ENCODE measurements at regions not wholly inside any gene's neighbourhood (a gene's known extent, or its start where the extent isn't known, plus 50 kb on each side); places are given as distances from the start of the nearest gene placed in this dataset.

GRCh38 chr17:68706356-68706920 lies 105.3 kb upstream of the FAM20A start:
- in situ Hi-C loops (cut with MboI; ENCODE audit: low sequenced_read_pairs) = no loop called here

GRCh38 chr17:68705714-68706076 lies 104.5 kb upstream of the FAM20A start:
- in situ Hi-C loops (cut with MboI; ENCODE audit: low sequenced_read_pairs) = no loop called here

GRCh38 chr17:68704871-68705713 lies 103.9 kb upstream of the FAM20A start:
- in situ Hi-C loops (cut with MboI; ENCODE audit: low sequenced_read_pairs) = no loop called here

- in situ Hi-C loops (cut with MboI; ENCODE audit: low sequenced_read_pairs) = no loop called here
Measured at GRCh38 chr17:68701046-68701445, 99.9 kb upstream of the FAM20A start.

- in situ Hi-C loops (cut with MboI; ENCODE audit: low sequenced_read_pairs) = no loop called here
Measured at GRCh38 chr17:68700421-68700820, 99.3 kb upstream of the FAM20A start.

GRCh38 chr17:68699936-68700335 lies 98.8 kb upstream of the FAM20A start:
- in situ Hi-C loops (cut with MboI; ENCODE audit: low sequenced_read_pairs) = no loop called here

GRCh38 chr17:68698746-68699145 lies 97.6 kb upstream of the FAM20A start:
- in situ Hi-C loops (cut with MboI; ENCODE audit: low sequenced_read_pairs) = no loop called here

GRCh38 chr17:68697850-68698361 lies 96.7 kb upstream of the FAM20A start:
- in situ Hi-C loops (cut with MboI; ENCODE audit: low sequenced_read_pairs) = no loop called here

GRCh38 chr17:68695659-68696058 lies 94.5 kb upstream of the FAM20A start:
- in situ Hi-C loops (cut with MboI; ENCODE audit: low sequenced_read_pairs) = no loop called here

GRCh38 chr17:68694791-68695485 lies 93.8 kb upstream of the FAM20A start:
- in situ Hi-C loops (cut with MboI; ENCODE audit: low sequenced_read_pairs) = no loop called here

GRCh38 chr17:68693896-68694295 lies 92.7 kb upstream of the FAM20A start:
- in situ Hi-C loops (cut with MboI; ENCODE audit: low sequenced_read_pairs) = no loop called here

- in situ Hi-C loops (cut with MboI; ENCODE audit: low sequenced_read_pairs) = no loop called here
Measured at GRCh38 chr17:68693466-68693865, 92.3 kb upstream of the FAM20A start.

- in situ Hi-C loops (cut with MboI; ENCODE audit: low sequenced_read_pairs) = no loop called here
Measured at GRCh38 chr17:68686108-68686988, 85.2 kb upstream of the FAM20A start.

- in situ Hi-C loops (cut with MboI; ENCODE audit: low sequenced_read_pairs) = no loop called here
Measured at GRCh38 chr17:68684949-68685357, 83.8 kb upstream of the FAM20A start.

- in situ Hi-C loops (cut with MboI; ENCODE audit: low sequenced_read_pairs) = no loop called here
Measured at GRCh38 chr17:68682903-68683302, 81.7 kb upstream of the FAM20A start.

GRCh38 chr17:68679882-68680281 lies 78.7 kb upstream of the FAM20A start:
- in situ Hi-C loops (cut with MboI; ENCODE audit: low sequenced_read_pairs) = no loop called here

GRCh38 chr17:68676856-68677255 lies 75.7 kb upstream of the FAM20A start:
- in situ Hi-C loops (cut with MboI; ENCODE audit: low sequenced_read_pairs) = no loop called here

GRCh38 chr17:68675723-68676122 lies 74.6 kb upstream of the FAM20A start:
- in situ Hi-C loops (cut with MboI; ENCODE audit: low sequenced_read_pairs) = no loop called here

GRCh38 chr17:68674029-68674925 lies 73.1 kb upstream of the FAM20A start:
- in situ Hi-C loops (cut with MboI; ENCODE audit: low sequenced_read_pairs) = no loop called here
